ENCODE measurements at regions not wholly inside any gene's neighbourhood (a gene's known extent, or its start where the extent isn't known, plus 50 kb on each side); places are given as distances from the start of the nearest gene placed in this dataset.

GRCh38 chr2:42855221-42855970 is 63.0 kb upstream of the HAAO start:
- TF ChIP-seq CTCF (conservative IDR thresholded peaks at IDR 0.05; ENCODE audit: low read depth, low read length) (no peak), EZH2 (IDR thresholded peaks at IDR 0.05; ENCODE audit: borderline replicate concordance, low read depth, low read length, poor library complexity, severe bottlenecking) (no peak)
